ENCODE measurements at regions not wholly inside any gene's neighbourhood (a gene's known extent, or its start where the extent isn't known, plus 50 kb on each side); places are given as distances from the start of the nearest gene placed in this dataset.

- TF ChIP-seq CTCF (IDR thresholded peaks at IDR 0.05) (no peak), EP300 (IDR thresholded peaks at IDR 0.05) (no peak), POLR2A (IDR thresholded peaks at IDR 0.05) (no peak)
Observed at GRCh38 chr5:137564398-137564961, 65.4 kb upstream of the SPOCK1 start.

Measured in tibial nerve (tissue), 4 donors.